ENCODE measurements at regions not wholly inside any gene's neighbourhood (a gene's known extent, or its start where the extent isn't known, plus 50 kb on each side); places are given as distances from the start of the nearest gene placed in this dataset.

- TF ChIP-seq CTCF (IDR thresholded peaks at IDR 0.05; ENCODE audit: insufficient read depth, low read length) (no peak), POLR2AphosphoS5 (IDR thresholded peaks at IDR 0.05; ENCODE audit: low read depth) (no peak), GABPA (IDR thresholded peaks at IDR 0.05; ENCODE audit: low read depth) (no peak), SPI1 (IDR thresholded peaks at IDR 0.05; ENCODE audit: borderline replicate concordance, low read depth) (no peak)
- TF ChIP-seq, protein P1, sequence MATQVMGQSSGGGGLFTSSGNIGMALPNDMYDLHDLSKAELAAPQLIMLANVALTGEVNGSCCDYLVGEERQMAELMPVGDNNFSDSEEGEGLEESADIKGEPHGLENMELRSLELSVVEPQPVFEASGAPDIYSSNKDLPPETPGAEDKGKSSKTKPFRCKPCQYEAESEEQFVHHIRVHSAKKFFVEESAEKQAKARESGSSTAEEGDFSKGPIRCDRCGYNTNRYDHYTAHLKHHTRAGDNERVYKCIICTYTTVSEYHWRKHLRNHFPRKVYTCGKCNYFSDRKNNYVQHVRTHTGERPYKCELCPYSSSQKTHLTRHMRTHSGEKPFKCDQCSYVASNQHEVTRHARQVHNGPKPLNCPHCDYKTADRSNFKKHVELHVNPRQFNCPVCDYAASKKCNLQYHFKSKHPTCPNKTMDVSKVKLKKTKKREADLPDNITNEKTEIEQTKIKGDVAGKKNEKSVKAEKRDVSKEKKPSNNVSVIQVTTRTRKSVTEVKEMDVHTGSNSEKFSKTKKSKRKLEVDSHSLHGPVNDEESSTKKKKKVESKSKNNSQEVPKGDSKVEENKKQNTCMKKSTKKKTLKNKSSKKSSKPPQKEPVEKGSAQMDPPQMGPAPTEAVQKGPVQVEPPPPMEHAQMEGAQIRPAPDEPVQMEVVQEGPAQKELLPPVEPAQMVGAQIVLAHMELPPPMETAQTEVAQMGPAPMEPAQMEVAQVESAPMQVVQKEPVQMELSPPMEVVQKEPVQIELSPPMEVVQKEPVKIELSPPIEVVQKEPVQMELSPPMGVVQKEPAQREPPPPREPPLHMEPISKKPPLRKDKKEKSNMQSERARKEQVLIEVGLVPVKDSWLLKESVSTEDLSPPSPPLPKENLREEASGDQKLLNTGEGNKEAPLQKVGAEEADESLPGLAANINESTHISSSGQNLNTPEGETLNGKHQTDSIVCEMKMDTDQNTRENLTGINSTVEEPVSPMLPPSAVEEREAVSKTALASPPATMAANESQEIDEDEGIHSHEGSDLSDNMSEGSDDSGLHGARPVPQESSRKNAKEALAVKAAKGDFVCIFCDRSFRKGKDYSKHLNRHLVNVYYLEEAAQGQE (IDR thresholded peaks at IDR 0.05; ENCODE audit: insufficient replicate concordance, low read depth): no peak
Observed at GRCh38 chr18:4593895-4594294, 138.8 kb upstream of the DLGAP1 start.
